Activated CD8-positive, alpha-beta memory T cell treated with anti-CD3 and anti-CD28 coated beads for 4 hours (primary cell): ENCODE measurements at regions not wholly inside any gene's neighbourhood (a gene's known extent, or its start where the extent isn't known, plus 50 kb on each side); places are given as distances from the start of the nearest gene placed in this dataset.
"Not testable (repeated sequence)": the region's sequence is repeated elsewhere in the genome, so short reads cannot be mapped to it uniquely, and the experiment has no call there.

Source experiments
- DNase-seq, 2 donors: peaks; one replicate each; pipeline ENCODE4 v3.0.0-alpha.2; 2020; ENCODE audit warnings: low read depth in 2 of 2

- no peak for DNase-seq
These were observed 220.7 kb downstream of the NDUFA10 start for GRCh38 chr2:239804161-239805042.

- no peak for DNase-seq
These were observed 221.4 kb downstream of the NDUFA10 start for GRCh38 chr2:239803766-239804115.

GRCh38 chr2:239803102-239803765 is 221.9 kb downstream of the NDUFA10 start:
- no peak for DNase-seq

- no peak for DNase-seq
These were observed 222.9 kb downstream of the NDUFA10 start for GRCh38 chr2:239802185-239802649.

- no peak for DNase-seq
These were observed 223.5 kb downstream of the NDUFA10 start for GRCh38 chr2:239801404-239802184.

- no peak for DNase-seq
These were observed 224.3 kb downstream of the NDUFA10 start for GRCh38 chr2:239800785-239801386.

GRCh38 chr2:239797316-239797715 is 227.8 kb downstream of the NDUFA10 start:
- DNase-seq, result no peak

GRCh38 chr2:239795761-239796160 is 229.4 kb downstream of the NDUFA10 start:
- not testable (repeated sequence) for DNase-seq

- DNase-seq, result no peak
These were observed 231.3 kb downstream of the NDUFA10 start for GRCh38 chr2:239793836-239794235.

GRCh38 chr2:239793086-239793485 is 232.1 kb downstream of the NDUFA10 start:
- no peak for DNase-seq

GRCh38 chr2:239792405-239793084 is 232.6 kb downstream of the NDUFA10 start:
- no peak for DNase-seq

GRCh38 chr2:239791526-239792404 is 233.4 kb downstream of the NDUFA10 start:
- no peak for DNase-seq

- no peak for DNase-seq
These were observed 234.4 kb downstream of the NDUFA10 start for GRCh38 chr2:239790721-239791120.

- no peak for DNase-seq
These were observed 234.8 kb downstream of the NDUFA10 start for GRCh38 chr2:239790313-239790712.

- DNase-seq, result no peak
These were observed 235.4 kb downstream of the NDUFA10 start for GRCh38 chr2:239789711-239790110.

GRCh38 chr2:239788576-239789098 is 236.5 kb downstream of the NDUFA10 start:
- no peak for DNase-seq

- DNase-seq, result no peak
These were observed 237.5 kb downstream of the NDUFA10 start for GRCh38 chr2:239787538-239788050.

GRCh38 chr2:239786791-239787190 is 238.4 kb downstream of the NDUFA10 start:
- DNase-seq, result no peak

GRCh38 chr2:239781454-239781853 is 243.7 kb downstream of the NDUFA10 start:
- no peak for DNase-seq
